ENCODE measurements at regions not wholly inside any gene's neighbourhood (a gene's known extent, or its start where the extent isn't known, plus 50 kb on each side); places are given as distances from the start of the nearest gene placed in this dataset.

- Histone ChIP-seq H3K27me3 (replicated peaks; ENCODE audit: insufficient read depth) (no peaks in the 10 kb centered on the region), H3K36me3 (no peaks in the 10 kb centered on the region), H3K27ac (no peak overlapping the region), H3K4me1 (replicated peaks) (no peaks in the 10 kb centered on the region), H3K4me3 (no peak overlapping the region), H3K9me3 (no peaks in the 10 kb centered on the region)
- TF ChIP-seq POLR2A (IDR thresholded peaks at IDR 0.05), result no peak
- no peak for TF ChIP-seq CTCF (IDR thresholded peaks at IDR 0.05)
- TF ChIP-seq POLR2AphosphoS5 (IDR thresholded peaks at IDR 0.05), result no peak
- no peak for DNase-seq (ENCODE audit: low spot score)
- 18% methylated on average over 1 of the region's 1 CpG for WGBS
- intact Hi-C loops (cut with DNase I), result no loop called here
Measured at GRCh38 chr1:55560266-55560665, 345.1 kb upstream of the USP24 start.

GRCh38 chr1:55559842-55560241, 344.7 kb upstream of the USP24 start:
- no peaks in the 10 kb centered on the region for H3K27me3 ChIP-seq (replicated peaks; ENCODE audit: insufficient read depth)
- DNase-seq (ENCODE audit: low spot score), result no peak
- no peaks in the 10 kb centered on the region for H3K36me3 ChIP-seq
- H3K9me3 ChIP-seq, result no peaks in the 10 kb centered on the region
- TF ChIP-seq CTCF (IDR thresholded peaks at IDR 0.05), result no peak
- no peak for TF ChIP-seq POLR2AphosphoS5 (IDR thresholded peaks at IDR 0.05)
- TF ChIP-seq POLR2A (IDR thresholded peaks at IDR 0.05), result no peak
- intact Hi-C loops (cut with DNase I), result no loop called here
- no peak overlapping the region for H3K4me3 ChIP-seq
- H3K4me1 ChIP-seq (replicated peaks), result no peaks in the 10 kb centered on the region
- no peak overlapping the region for H3K27ac ChIP-seq
- WGBS, result 62% methylated on average over 6 of the region's 6 CpGs

- Histone ChIP-seq H3K4me1 (replicated peaks) (no peaks in the 10 kb centered on the region), H3K4me3 (no peak overlapping the region), H3K36me3 (no peaks in the 10 kb centered on the region), H3K27me3 (replicated peaks; ENCODE audit: insufficient read depth) (no peaks in the 10 kb centered on the region), H3K27ac (no peak overlapping the region), H3K9me3 (no peaks in the 10 kb centered on the region)
- intact Hi-C loops (cut with DNase I), result no loop called here
- 90% methylated on average over 6 of the region's 6 CpGs for WGBS
- DNase-seq (ENCODE audit: low spot score), result no peak
- no peak for TF ChIP-seq POLR2AphosphoS5 (IDR thresholded peaks at IDR 0.05)
- no peak for TF ChIP-seq CTCF (IDR thresholded peaks at IDR 0.05)
- no peak for TF ChIP-seq POLR2A (IDR thresholded peaks at IDR 0.05)
Measured at GRCh38 chr1:55559161-55559611, 344.0 kb upstream of the USP24 start.

- no peaks in the 10 kb centered on the region for H3K9me3 ChIP-seq
- 90% methylated on average over 3 of the region's 3 CpGs for WGBS
- TF ChIP-seq POLR2AphosphoS5 (IDR thresholded peaks at IDR 0.05) (no peak), POLR2A (IDR thresholded peaks at IDR 0.05) (no peak), CTCF (IDR thresholded peaks at IDR 0.05) (no peak)
- H3K36me3 ChIP-seq, result no peaks in the 10 kb centered on the region
- H3K27ac ChIP-seq, result no peak overlapping the region
- DNase-seq (ENCODE audit: low spot score), result no peak
- intact Hi-C loops (cut with DNase I), result no loop called here
- H3K4me1 ChIP-seq (replicated peaks), result no peaks in the 10 kb centered on the region
- H3K27me3 ChIP-seq (replicated peaks; ENCODE audit: insufficient read depth), result no peaks in the 10 kb centered on the region
- H3K4me3 ChIP-seq, result no peak overlapping the region
Measured at GRCh38 chr1:55558515-55558914, 343.4 kb upstream of the USP24 start.

GRCh38 chr1:55555956-55556725, 341.0 kb upstream of the USP24 start:
- no peaks in the 10 kb centered on the region for H3K4me1 ChIP-seq (replicated peaks)
- intact Hi-C loops (cut with DNase I), result no loop called here
- no peak for DNase-seq (ENCODE audit: low spot score)
- H3K9me3 ChIP-seq, result no peaks in the 10 kb centered on the region
- no peaks in the 10 kb centered on the region for H3K36me3 ChIP-seq
- H3K27ac ChIP-seq, result no peak overlapping the region
- no peaks in the 10 kb centered on the region for H3K27me3 ChIP-seq (replicated peaks; ENCODE audit: insufficient read depth)
- TF ChIP-seq CTCF (IDR thresholded peaks at IDR 0.05) (no peak), POLR2AphosphoS5 (IDR thresholded peaks at IDR 0.05) (no peak), POLR2A (IDR thresholded peaks at IDR 0.05) (no peak)
- 79% methylated on average over 10 of the region's 10 CpGs for WGBS
- H3K4me3 ChIP-seq, result no peak overlapping the region

Measured in prostate gland (tissue), 2 donors.